ENCODE measurements at regions not wholly inside any gene's neighbourhood (a gene's known extent, or its start where the extent isn't known, plus 50 kb on each side); places are given as distances from the start of the nearest gene placed in this dataset.

- no peak for TF ChIP-seq CTCF (IDR thresholded peaks at IDR 0.05 in 4 of 5, conservative IDR thresholded peaks at IDR 0.05 in 1 of 5)
- TF ChIP-seq POLR2A (IDR thresholded peaks at IDR 0.05): no peak
Measured at GRCh38 chr9:79185866-79186265, 385.9 kb upstream of the TLE4 start.

Data from gastrocnemius medialis (tissue), 4 donors.